ENCODE measurements at regions not wholly inside any gene's neighbourhood (a gene's known extent, or its start where the extent isn't known, plus 50 kb on each side); places are given as distances from the start of the nearest gene placed in this dataset.

DNA sequence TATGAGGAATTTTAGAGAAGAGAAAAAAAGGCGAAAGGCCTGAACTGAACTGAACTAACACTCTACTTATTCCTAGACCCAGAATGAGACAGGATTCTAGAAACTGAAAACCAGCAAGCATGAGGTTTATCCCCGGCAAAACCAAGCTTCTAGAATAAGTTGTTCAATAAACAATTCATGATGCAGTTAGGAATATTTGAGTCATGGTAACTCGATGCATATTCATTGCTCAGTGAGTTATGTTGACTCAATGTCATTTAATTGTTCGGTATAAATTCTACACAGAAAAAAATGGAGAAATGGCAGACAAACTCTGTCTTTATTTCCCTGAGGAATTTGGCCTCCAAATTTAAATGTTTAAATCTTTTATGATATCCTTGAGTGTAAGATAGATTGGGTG, 321.5 kb downstream of the SATB2 start:
- DNase-seq (ENCODE audit: low read depth in 1 of 2, low spot score in 1 of 2), result no peak

DNA sequence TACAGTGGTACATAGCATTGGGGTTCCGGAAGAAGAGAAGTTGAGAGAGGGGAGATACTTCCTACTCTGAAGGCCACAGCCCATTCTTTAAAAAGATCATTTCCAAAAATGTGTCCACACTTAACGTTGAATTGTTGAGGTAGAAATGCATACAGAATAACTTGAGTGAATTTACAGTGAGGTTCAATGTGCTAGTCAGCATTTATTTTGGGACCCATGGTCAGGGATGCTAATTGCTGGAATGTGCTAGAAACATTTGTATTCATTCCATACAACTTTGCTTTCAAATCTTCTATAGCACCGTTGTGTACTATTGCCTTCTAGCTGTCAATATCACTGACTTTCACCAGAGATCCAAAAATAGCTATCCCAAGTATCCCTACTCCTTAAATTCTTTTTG, 325.9 kb downstream of the SATB2 start:
- no peak for DNase-seq (ENCODE audit: low read depth in 1 of 2, low spot score in 1 of 2)

DNA sequence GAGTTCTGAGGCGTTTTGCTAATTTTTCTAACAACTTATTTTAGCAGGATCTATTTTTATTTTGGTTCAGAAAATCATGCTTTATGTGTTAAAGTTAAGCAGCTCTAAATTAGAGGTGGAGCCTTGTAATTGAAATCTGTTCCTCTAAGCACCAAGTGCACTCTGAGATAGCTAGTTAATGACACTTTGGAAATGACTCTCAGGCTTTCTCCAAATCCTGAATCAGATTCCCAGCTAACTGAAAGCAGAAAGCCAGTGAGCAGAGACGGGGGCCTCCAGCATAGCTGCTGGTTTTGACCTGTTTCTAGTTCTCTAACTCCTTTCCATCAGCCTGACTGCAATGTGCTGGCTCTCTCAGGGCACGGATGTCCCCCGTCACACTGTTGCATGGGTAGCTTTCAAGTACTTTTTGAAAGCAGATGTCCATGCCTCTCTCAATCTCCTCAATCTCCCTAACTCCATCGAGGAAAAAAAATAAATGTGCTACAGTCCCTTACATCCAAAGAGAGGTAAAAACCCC, 326.5 kb downstream of the SATB2 start:
- no peak for DNase-seq (ENCODE audit: low read depth in 1 of 2, low spot score in 1 of 2)

DNA sequence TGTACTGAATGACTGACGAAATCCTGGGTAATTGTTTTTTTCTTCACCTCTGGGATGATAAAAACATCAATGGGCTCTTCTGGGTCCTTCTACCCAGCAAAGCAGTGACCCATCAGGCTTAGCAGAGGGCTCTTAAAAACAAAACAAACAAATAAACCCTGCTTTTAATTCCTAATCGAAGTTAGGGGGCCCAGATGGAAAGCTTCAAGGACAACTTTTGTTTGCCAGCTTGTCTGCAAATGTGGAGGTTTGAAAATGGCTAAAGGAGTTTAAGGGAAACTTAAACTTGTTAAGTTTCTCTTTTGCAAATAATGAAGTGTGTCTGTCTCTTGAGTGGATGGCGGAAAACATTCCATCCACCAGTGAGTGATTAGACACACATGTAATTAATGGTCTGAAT, 327.2 kb downstream of the SATB2 start:
- no peak for DNase-seq (ENCODE audit: low read depth in 1 of 2, low spot score in 1 of 2)

DNA sequence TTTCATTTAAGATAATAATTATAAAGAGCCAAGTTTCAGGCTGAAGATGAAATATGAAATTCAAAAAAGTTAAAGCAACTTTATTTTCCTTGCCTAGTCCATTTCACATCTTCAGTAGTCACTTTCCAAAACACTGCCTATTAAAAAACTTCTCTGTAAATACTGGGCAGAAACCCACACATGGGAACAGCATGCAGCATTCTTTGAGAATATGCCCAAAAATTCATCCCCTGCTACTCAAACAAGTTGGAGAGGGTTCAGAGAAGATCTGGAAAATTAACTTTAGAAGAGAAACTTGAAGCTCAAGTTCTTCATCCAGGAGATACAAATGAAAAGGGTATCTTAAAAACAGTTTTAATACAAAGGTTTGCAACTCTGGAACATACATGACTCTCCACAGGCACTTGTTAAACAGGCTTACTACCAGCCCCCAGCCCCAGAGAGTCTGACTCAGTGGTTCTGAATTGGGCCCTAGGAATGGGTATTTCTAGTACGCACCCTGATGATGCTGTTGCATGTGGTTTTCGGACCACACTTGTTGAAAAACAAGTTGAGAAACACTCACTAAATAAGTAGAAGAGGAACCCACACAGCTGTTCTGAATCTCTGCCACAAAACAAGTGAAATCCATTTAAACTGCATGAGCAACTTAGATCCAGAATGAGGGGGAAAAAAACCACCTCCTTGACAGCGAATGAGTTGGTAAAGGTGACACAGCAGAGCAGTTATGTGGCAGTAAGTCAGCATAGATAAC, 329.1 kb downstream of the SATB2 start:
- no peak for DNase-seq (ENCODE audit: low read depth in 1 of 2, low spot score in 1 of 2)

DNA sequence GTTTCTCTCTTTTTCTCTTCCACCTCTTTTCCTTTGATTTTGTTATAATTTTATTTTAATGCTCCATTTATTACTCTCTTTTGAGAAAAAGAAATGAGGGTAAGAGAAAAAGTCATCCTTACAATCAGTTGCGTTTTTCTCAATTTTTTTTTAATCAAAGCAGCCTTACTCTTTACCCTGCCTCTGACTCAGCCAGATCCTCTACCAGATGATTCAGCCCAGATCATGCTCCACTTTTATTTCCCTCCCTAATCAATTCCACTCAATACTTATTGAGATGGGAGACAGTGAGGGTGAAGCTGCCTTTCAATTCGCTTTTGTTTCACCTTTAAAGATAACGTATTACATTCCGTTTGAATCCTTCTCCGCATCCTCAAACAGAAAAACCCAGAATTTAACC, 337.9 kb downstream of the SATB2 start:
- DNase-seq (ENCODE audit: low read depth in 1 of 2, low spot score in 1 of 2), result no peak

DNA sequence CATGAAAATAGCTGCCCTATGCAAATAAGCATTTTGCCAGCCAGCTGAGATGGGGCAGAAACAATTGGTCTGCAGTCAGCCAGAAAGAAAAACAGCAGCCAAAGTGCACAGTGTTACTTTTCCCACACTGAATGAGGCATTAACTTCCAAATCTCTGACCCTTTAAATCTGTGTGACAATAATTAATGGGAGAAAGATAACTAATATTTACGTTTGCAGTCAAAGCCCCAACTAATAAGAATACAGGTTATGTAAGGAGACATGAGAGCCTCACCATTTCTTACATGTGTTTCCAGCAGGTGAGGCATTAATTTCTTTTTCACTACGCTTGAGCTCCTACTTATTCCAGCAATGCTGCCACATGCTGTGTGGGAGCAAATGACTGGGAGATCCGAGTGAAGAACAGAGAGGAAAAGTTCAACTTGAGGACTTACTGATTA, 339.0 kb downstream of the SATB2 start:
- DNase-seq (ENCODE audit: low read depth in 1 of 2, low spot score in 1 of 2), result no peak

DNA sequence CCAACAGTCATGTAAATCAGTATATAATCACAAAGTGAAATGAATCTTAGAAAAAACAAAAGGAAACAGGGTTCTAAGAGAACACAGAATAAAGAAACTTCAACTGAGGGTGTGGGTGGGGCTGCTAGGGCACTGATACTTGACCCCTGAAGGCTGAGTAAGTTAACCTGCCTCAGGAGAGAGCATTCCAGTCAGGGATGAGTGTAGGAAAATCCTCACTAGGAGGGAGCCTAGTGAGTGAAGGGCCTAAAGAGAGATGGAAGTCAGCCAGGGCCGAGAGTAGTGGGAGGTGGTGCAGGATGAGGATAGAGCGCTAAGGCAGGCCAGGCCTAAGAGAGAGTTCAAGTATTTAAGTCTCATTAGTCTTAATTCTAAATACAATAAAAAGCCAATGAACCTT, 342.6 kb downstream of the SATB2 start:
- no peak for DNase-seq (ENCODE audit: low read depth in 1 of 2, low spot score in 1 of 2)

DNA sequence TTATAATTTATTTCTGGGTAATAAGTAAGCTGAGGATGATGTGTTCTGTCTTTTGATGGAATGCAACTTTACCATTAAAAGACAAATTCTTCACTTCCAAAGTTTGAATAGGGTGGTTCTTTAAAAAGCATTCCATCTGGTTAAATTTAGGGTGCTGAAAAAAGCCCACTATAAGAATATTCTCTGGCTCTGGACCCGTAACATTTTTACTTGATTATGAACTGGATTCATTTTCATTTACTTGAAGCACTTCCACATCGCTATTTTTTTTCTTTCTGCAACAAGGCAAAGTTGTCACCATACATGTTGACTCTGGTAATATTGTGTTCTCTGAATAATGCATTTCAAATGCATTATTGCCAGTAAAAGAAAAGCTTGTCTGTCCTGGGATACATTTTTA, 344.6 kb downstream of the SATB2 start:
- no peak for DNase-seq (ENCODE audit: low read depth in 1 of 2, low spot score in 1 of 2)

DNA sequence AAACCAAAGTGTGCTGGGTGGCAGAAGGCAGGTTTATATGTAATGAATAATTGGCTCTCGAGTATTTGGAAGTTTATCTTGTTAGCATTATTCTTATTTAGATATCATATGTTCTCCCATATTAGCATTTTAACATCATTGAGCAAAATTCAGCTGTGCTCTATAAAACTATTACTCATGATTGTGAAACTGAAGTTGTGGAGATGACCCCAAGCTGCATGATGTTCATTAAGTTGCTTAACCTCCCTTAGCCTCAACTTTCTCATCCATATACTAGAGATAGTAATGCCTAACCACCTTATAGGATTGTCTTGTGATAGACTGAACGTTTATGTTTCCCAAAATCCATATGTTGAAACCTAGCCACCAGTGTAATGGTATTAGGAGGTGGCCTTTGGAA, 346.3 kb downstream of the SATB2 start:
- DNase-seq (ENCODE audit: low read depth in 1 of 2, low spot score in 1 of 2), result no peak

DNA sequence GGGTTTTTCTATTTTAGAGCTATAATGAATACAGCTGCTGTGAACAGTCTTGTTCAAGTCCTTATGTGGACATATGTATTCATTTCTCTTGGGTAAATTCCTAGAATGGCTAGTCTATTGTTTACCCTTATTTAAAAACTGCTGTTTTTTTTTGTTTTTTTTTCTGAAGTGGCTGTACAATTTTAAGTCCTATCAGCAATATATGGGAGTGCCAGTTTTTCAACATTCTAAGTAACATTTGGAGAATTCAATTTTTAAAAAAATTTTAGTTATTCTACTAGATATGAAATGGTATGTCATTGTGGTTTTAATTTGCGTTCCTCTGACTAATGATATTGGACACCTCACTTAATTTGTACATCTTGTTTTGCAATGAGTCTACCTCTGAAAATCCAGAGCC, 349.7 kb downstream of the SATB2 start:
- no peak for DNase-seq (ENCODE audit: low read depth in 1 of 2, low spot score in 1 of 2)

DNA sequence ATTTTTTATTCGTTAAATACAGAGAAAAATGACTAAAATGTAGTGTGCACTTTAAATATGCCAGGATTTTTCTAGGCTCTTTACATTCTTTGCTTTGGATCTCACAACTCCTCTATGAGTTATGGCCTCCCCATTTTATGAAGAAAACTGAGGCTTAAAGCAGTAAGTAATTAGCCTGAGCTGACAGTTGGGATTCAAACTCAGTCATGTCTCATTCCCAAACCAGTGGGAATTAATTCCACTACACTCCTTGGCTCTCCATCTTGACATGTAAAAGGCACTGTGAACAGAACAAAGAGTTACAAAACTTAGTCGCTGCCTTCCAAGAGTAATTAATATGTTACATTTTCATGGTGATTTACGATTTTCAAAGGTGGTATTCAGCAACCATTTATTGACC, 351.9 kb downstream of the SATB2 start:
- no peak for DNase-seq (ENCODE audit: low read depth in 1 of 2, low spot score in 1 of 2)

DNA sequence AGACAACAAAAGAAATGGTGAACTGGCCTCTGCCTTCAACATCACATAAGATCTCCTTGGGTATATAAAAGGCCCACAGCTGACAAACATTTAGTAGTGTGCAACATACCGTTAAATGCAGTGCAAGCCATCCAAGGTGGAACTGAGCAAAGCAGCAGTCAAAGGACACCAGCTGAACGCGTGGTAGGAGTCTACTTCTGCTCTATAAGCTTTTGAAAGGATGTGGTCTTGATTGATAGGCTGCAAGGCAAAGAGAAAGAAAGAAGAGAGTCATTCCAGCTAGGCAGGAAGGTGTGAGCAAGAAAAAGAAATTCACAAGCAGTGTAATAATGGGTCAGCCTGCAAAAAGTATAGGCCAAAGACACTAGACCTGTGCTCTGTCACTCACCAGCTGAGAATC, 356.3 kb downstream of the SATB2 start:
- no peak for DNase-seq (ENCODE audit: low read depth in 1 of 2, low spot score in 1 of 2)

DNA sequence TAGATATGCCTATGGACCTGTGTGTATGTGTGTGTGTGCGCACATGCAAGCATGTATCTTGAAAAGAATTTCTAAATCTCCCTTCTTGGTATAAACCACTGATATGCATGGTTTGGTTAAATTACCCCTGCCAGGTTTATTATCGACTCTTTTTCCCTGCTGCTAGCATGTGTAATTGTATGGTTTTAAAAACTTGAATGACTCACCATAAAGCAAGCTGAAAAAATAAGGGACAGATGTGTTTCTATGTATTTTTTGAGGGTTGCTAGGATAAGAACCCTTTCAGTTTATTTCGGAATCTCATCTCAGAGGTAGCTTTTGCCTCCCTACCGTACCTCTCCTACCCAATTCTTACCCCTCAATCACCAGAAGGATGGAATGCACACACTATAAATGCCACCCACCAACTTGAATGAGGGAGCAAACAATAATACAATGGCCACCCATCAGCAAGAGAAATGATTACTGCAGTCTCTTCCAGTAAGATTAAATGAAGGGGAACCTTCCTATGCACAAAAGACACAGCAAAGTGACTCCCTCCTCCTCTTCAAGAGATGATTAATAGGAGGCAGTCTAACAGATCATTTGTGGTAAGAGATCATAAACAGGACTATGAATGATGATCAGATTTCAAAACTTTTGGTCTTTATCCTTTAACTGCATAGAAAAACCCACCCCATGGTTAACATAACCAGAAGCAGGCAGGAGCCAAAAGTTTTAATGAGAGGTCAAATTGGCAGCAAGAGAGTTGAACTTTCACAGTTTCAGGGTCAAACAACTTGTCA, 357.2 kb downstream of the SATB2 start:
- DNase-seq (ENCODE audit: low read depth in 1 of 2, low spot score in 1 of 2), result no peak

DNA sequence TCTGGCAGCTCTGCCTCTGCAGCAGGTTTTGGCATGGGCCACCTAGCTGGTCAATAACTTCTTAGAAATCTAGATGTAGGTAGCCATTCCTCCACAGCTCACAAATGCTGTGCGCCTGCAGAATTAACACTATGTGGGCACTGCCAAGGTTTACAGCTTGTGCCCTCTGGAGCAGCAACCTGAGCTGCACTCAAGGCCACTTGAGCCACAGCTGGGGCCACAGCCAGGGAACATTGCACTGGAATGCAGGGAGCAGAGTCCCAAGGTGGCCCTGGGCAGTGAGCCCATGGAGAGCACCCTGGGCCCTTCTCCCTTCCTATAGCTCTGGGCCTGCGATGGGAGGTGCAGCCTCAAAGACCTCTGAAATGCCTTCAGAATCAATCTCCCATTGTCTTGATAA, 365.3 kb downstream of the SATB2 start:
- no peak for DNase-seq (ENCODE audit: low read depth in 1 of 2, low spot score in 1 of 2)

DNA sequence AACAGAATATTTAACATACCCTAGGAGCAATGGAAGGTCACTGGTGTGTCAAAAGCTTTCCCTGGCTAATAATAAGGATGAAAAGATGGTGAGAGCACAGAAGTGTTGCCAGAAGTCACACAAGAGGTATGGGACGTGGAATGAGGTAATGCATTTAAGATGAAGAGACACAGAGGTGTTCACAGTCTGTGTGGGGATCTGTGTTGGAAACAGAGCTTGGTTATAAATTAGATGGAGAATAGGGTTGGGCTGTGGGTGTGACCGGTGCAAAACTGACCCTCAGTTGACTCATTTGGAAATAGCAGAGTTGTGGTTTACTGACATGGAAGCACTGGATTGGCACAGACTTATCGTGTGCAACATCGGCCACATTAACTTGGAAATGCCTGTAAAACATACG, 372.5 kb downstream of the SATB2 start:
- no peak for DNase-seq (ENCODE audit: low read depth in 1 of 2, low spot score in 1 of 2)

DNA sequence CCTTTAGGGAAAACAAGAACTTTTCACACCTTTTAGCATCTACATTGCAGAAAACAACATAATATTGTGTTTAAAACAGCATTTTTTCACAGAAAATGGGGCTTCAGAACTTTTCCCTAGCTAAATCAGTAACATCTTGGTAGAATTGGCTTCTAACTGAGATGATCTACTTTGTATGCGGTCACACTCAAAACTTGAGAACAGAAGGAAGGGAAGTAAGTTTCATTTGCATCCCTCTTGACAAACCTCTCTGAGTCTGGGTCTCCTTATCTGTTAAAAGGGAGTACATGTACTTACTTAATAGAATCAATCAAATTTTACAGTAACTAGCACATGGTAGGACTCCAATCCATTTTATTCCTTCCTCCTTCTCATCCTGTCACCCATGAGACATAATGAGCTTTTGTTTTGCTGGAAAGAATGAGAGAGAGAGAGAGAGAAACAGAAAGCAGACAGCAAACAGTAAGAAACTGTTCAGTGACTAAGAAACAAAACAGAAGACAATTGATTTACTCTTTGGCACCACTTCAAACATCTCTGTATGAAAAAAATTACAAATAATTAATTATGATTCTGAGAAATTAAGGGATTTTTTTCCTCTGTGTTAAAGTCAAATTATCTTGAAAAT, 387.3 kb downstream of the SATB2 start:
- no peak for DNase-seq (ENCODE audit: low read depth in 1 of 2, low spot score in 1 of 2)

DNA sequence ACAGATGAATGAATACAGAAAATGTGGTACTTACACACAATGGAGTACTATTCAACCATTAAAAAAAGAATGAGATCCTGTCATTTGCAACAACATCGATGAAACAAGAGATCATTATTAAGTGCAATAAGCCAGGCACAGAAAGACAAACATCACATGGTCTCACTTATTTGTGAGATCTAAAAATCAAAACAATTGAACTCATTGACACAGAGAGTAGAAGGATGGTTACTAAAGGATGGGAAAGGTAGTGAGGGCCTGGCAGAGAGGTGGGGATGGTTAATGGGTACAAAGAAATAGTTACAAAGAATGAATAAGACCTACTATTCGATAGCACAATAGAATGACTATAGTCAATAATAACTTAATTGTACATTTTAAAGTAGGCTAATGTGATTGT, 393.5 kb downstream of the SATB2 start:
- DNase-seq (ENCODE audit: low read depth in 1 of 2, low spot score in 1 of 2), result no peak

DNA sequence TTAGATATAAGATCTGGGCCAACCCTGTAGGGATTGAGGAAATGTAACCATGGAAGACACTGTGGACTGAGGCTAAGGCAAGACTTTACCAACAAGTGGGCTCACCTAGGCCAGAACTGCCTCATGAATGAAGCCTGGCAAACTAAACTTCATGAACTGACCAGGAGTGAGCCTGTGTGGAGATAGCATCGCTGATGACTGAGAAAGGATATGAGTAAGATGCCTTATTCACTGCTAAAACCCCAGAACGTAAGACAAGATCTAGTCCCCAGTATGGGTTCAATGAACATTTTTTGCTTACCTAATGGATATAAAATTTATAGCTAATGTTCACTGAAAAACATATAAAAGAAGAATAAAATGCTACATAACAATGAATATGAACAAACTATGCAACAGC, 399.8 kb downstream of the SATB2 start:
- no peak for DNase-seq (ENCODE audit: low read depth in 1 of 2, low spot score in 1 of 2)

DNA sequence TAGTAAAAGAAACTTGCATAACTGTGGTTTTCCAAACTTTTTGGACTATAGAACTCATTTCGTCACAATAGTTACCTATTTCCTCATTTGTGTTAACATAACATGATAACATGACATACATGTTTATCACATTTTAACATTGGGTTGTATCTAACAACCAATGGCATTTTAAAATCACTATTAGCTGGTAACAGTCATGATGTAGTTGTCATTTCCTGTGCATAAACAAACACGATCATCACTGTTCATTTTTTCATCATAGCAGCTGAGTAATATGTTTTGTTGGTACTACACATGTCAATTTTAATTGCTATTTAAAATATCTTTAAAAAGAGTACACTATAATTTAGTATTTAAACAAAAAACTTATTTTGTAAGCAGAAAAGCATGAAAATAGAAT, 402.4 kb downstream of the SATB2 start:
- no peak for DNase-seq (ENCODE audit: low read depth in 1 of 2, low spot score in 1 of 2)

DNA sequence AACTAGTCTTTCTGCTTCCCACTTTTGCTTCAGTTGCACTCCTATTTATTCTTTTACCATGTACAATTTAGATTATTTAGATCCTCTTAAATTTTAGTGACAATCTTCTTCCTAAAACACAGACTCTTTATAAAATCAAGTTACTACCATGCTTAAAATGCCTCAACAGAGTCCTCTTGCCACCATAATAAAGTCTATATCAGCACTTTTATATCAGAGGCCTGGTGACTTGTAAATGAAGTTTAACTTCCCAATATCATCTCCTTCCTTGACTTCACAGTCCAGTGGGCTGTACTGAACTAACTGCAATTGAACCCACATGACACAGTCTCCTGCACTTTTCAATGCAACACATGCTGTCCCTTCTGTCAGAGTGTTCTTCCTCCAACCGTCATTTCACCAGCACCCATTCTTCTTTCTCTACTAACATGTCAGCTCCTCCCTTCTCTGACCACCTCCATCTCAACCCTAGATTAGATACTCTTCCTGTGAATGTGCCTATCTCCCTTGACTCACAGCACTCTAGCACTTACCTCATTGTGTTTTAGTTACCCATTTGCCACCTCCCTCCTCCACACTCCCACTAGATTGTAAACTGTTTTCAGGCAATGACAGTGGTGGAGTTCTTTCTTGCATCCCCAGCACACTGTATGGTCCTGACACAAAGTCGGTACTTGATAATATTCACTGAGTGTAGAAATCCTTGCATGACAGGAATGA, 414.9 kb downstream of the SATB2 start:
- no peak for DNase-seq (ENCODE audit: low read depth in 1 of 2, low spot score in 1 of 2)
